Panc1 (cell line): ENCODE measurements at regions not wholly inside any gene's neighbourhood (a gene's known extent, or its start where the extent isn't known, plus 50 kb on each side); places are given as distances from the start of the nearest gene placed in this dataset.

ENCODE experiments used
- ATAC-seq: fragments of 200-7000 bp; cut with Tn5 transposase; 2 replicates; pipeline ENCODE4 v1.9.1; 2020; ENCODE audit warnings: mild to moderate bottlenecking, moderate library complexity
- BruUV-seq: library from RNA; stranded (reverse); fragments of 400-500 nt; replicated peaks from 2 replicates; lab custom pipeline; 2021; lab: Mats Ljungman, UMichigan
- CTCF ChIA-PET: fragments of 300-600 bp; sonication (Branson Sonifier 250); formaldehyde crosslinking; loops from one replicate; lab custom pipeline; 2022; ENCODE audit warnings: antibody characterized with exemption; lab: Charles Lee
- POLR2A ChIA-PET: fragments of 300-600 bp; sonication (Branson Sonifier 250); formaldehyde crosslinking; loops from one replicate; lab custom pipeline; 2022; ENCODE audit warnings: antibody characterized with exemption; lab: Charles Lee
- DNase-seq: peaks from one replicate; pipeline ENCODE4 v3.0.0-alpha.2; 2010; ENCODE audit warnings: low read depth, low spot score
- H3K27ac ChIP-seq: 2 replicates; pipeline ENCODE4 v1.5.1; 2011; ENCODE audit warnings: mild to moderate bottlenecking, low read length, inconsistent platforms
- H3K27me3 ChIP-seq: fragments of 200-500 bp; sonication (Bioruptor generic); 2 replicates; pipeline ENCODE4 v1.6.0; 2014; ENCODE audit warnings: low read length, inconsistent platforms; ENCODE audit not compliant: control insufficient read depth, insufficient read depth
- H3K36me3 ChIP-seq: fragments of 200-500 bp; sonication (Bioruptor generic); 2 replicates; pipeline ENCODE4 v1.5.1; 2014; ENCODE audit warnings: inconsistent platforms, mild to moderate bottlenecking, low read length, moderate library complexity; ENCODE audit not compliant: control insufficient read depth, insufficient read depth
- H3K4me1 ChIP-seq: 2 replicates; pipeline ENCODE4 v1.5.1; 2011; ENCODE audit warnings: inconsistent platforms, mild to moderate bottlenecking, low read length, moderate library complexity; ENCODE audit not compliant: control insufficient read depth, insufficient read depth
- H3K4me3 ChIP-seq, 2 experiments: 2 replicates each; pipeline ENCODE4 v1.5.1; 2011 to 2012; ENCODE audit warnings: low read depth in 2 of 2, low read length in 2 of 2, mild to moderate bottlenecking in 2 of 2, inconsistent platforms in 1 of 2, moderate library complexity in 1 of 2
- H3K9me3 ChIP-seq: fragments of 200-500 bp; sonication (Bioruptor generic); 2 replicates; pipeline ENCODE4 v1.5.1; 2014; ENCODE audit warnings: low read depth, mild to moderate bottlenecking, inconsistent platforms, low read length, moderate library complexity; ENCODE audit not compliant: control insufficient read depth, insufficient read depth
- CTCF ChIP-seq: fragments of 450-650 bp; IDR thresholded peaks from 2 replicates; pipeline ENCODE4 v1.5.1; 2017; ENCODE audit warnings: mild to moderate bottlenecking
- POLR2AphosphoS5 ChIP-seq: IDR thresholded peaks from 2 replicates; pipeline ENCODE4 v1.6.1; 2012; ENCODE audit warnings: mild to moderate bottlenecking, low read depth, low read length, moderate library complexity
- REST ChIP-seq, 2 experiments: IDR thresholded peaks; 2 replicates each; pipeline ENCODE4 v1.6.1; 2011 to 2012; ENCODE audit warnings: low read depth in 2 of 2, control low read depth in 1 of 2, low read length in 1 of 2, mild to moderate bottlenecking in 1 of 2, moderate library complexity in 1 of 2; ENCODE audit not compliant: insufficient read depth in 1 of 2
- SIN3A ChIP-seq: IDR thresholded peaks from 2 replicates; pipeline ENCODE4 v1.6.1; 2012; ENCODE audit warnings: low read depth, mild to moderate bottlenecking, low read length, moderate library complexity, borderline replicate concordance; ENCODE audit not compliant: insufficient read depth
- TCF7L2 ChIP-seq: IDR thresholded peaks from 2 replicates; pipeline ENCODE4 v1.6.1; 2011; ENCODE audit warnings: mild to moderate bottlenecking, low read depth, low read length, inconsistent platforms
- in situ Hi-C: cut with HindIII; loops from 2 replicates; pipeline ENCODE4 v1.10.0; 2016; ENCODE audit warnings: low sequenced_read_pairs, low pct_unique_long_range_greater_than_20kb
- intact Hi-C: fragments of 100-400 bp; cut with micrococcal nuclease; formaldehyde crosslinking; loops from one replicate; pipeline ENCODE4 v1.10.0; 2022; ENCODE audit not compliant: unreplicated experiment

- ATAC-seq (no peak), DNase-seq (no peak)
- Histone ChIP-seq H3K4me3 (no peak overlapping the region), H3K27ac (no peak overlapping the region), H3K4me1 (no peaks in the 10 kb centered on the region), H3K9me3 (no peaks in the 10 kb centered on the region), H3K27me3 (no peaks in the 10 kb centered on the region), H3K36me3 (no peaks in the 10 kb centered on the region)
- intact Hi-C loops (no loop called here), in situ Hi-C loops (no loop called here)
- TF ChIP-seq SIN3A (no peak), TCF7L2 (no peak), CTCF (no peak), REST (IDR thresholded peaks at IDR 0.05; ENCODE audit: insufficient read depth in 1 of 2, low read depth in 2 of 2, low read length in 1 of 2) (no peak), POLR2AphosphoS5 (no peak)
- CTCF ChIA-PET = no interaction called here
- BruUV-seq = no TSS peak
- POLR2A ChIA-PET = no interaction called here
Observed at GRCh38 chrX:905848-906566, 275.4 kb downstream of the SHOX start.

GRCh38 chrX:903116-903515 lies 272.5 kb downstream of the SHOX start:
- Histone ChIP-seq H3K9me3 (no peaks in the 10 kb centered on the region), H3K36me3 (no peaks in the 10 kb centered on the region), H3K4me3 (no peak overlapping the region), H3K27ac (no peak overlapping the region), H3K27me3 (no peaks in the 10 kb centered on the region), H3K4me1 (no peaks in the 10 kb centered on the region)
- no peak for ATAC-seq
- TF ChIP-seq POLR2AphosphoS5 (no peak), SIN3A (no peak), TCF7L2 (no peak), REST (IDR thresholded peaks at IDR 0.05; ENCODE audit: insufficient read depth in 1 of 2, low read depth in 2 of 2, low read length in 1 of 2) (no peak), CTCF (no peak)
- intact Hi-C loops = no loop called here
- BruUV-seq = no TSS peak
- DNase-seq = no peak
- in situ Hi-C loops = no loop called here
- ChIA-PET CTCF (no interaction called here), POLR2A (no interaction called here)
